OCI-LY1 (cell line): ENCODE measurements at regions not wholly inside any gene's neighbourhood (a gene's known extent, or its start where the extent isn't known, plus 50 kb on each side); places are given as distances from the start of the nearest gene placed in this dataset.
"Not testable (repeated sequence)": the region's sequence is repeated elsewhere in the genome, so short reads cannot be mapped to it uniquely, and the experiment has no call there.

Experiments used
- H2AFZ ChIP-seq: fragments of 200-600 bp; sonication (generic), shearing (Covaris generic); 2 replicates; pipeline ENCODE4 v1.6.0; 2014; ENCODE audit warnings: antibody characterized with exemption, mild to moderate bottlenecking, low read length
- H3F3A ChIP-seq: fragments of 200-600 bp; sonication (generic), shearing (Covaris generic); 2 replicates; pipeline ENCODE4 v1.6.0; 2014; ENCODE audit warnings: mild to moderate bottlenecking, antibody characterized with exemption, low read length, moderate library complexity; ENCODE audit not compliant: insufficient read depth
- H3K27ac ChIP-seq: fragments of 200-600 bp; sonication (generic); 2 replicates; pipeline ENCODE4 v1.5.1; 2014; ENCODE audit warnings: low read length, mixed run types, mild to moderate bottlenecking, low read depth; ENCODE audit not compliant: poor library complexity, severe bottlenecking
- H3K27me3 ChIP-seq: fragments of 200-600 bp; sonication (generic); 2 replicates; pipeline ENCODE4 v1.6.0; 2014; ENCODE audit warnings: antibody characterized with exemption, mild to moderate bottlenecking, low read length, moderate library complexity; ENCODE audit not compliant: insufficient read depth
- H3K36me3 ChIP-seq: fragments of 200-600 bp; sonication (generic); 2 replicates; pipeline ENCODE4 v1.6.1; 2014; ENCODE audit warnings: mild to moderate bottlenecking, antibody characterized with exemption, low read length, moderate library complexity, mixed read lengths; ENCODE audit not compliant: insufficient read depth
- H3K4me1 ChIP-seq: fragments of 200-600 bp; sonication (generic); 2 replicates; pipeline ENCODE4 v1.5.1; 2014; ENCODE audit warnings: mild to moderate bottlenecking, low read length, moderate library complexity; ENCODE audit not compliant: insufficient read depth, severe bottlenecking
- H3K4me2 ChIP-seq: fragments of 200-600 bp; sonication (generic), shearing (Covaris generic); 2 replicates; pipeline ENCODE4 v1.6.1; 2014; ENCODE audit warnings: low read length
- H3K4me3 ChIP-seq: fragments of 200-600 bp; sonication (generic); 2 replicates; pipeline ENCODE4 v1.5.1; 2014; ENCODE audit warnings: low read length, low read depth, mild to moderate bottlenecking, mixed read lengths; ENCODE audit not compliant: poor library complexity, severe bottlenecking
- H3K79me2 ChIP-seq: fragments of 200-600 bp; shearing (Covaris generic); 2 replicates; pipeline ENCODE4 v1.6.1; 2016; ENCODE audit warnings: mixed run types, low read length, mixed read lengths; ENCODE audit not compliant: insufficient read depth
- H3K9ac ChIP-seq: fragments of 200-600 bp; sonication (generic), shearing (Covaris generic); 2 replicates; pipeline ENCODE4 v1.6.1; 2014; ENCODE audit warnings: mild to moderate bottlenecking, low read length, mixed read lengths
- H3K9me2 ChIP-seq: fragments of 200-600 bp; sonication (generic), shearing (Covaris generic); 2 replicates; pipeline ENCODE4 v1.6.1; 2014; ENCODE audit warnings: low read depth, mild to moderate bottlenecking, low read length, mixed read lengths
- H3K9me3 ChIP-seq: fragments of 200-600 bp; shearing (Covaris generic); 2 replicates; pipeline ENCODE4 v1.6.1; 2014; ENCODE audit warnings: low read length, mixed read lengths
- H4K20me1 ChIP-seq: fragments of 200-600 bp; sonication (generic), shearing (Covaris generic); 2 replicates; pipeline ENCODE4 v1.6.0; 2016; ENCODE audit warnings: mild to moderate bottlenecking, low read length; ENCODE audit not compliant: insufficient read depth
- EZH2 ChIP-seq: fragments of 200-600 bp; sonication (generic), shearing (Covaris generic); IDR thresholded peaks from 2 replicates; pipeline ENCODE4 v1.8.0; 2017; ENCODE audit warnings: borderline replicate concordance, mixed run types, mild to moderate bottlenecking, antibody characterized with exemption, low read length, moderate library complexity, mixed read lengths
- TF ChIP-seq, protein P1 (sequence below): fragments of 200-600 bp; sonication (generic), shearing (Covaris generic); IDR thresholded peaks from 2 replicates; pipeline ENCODE4 v1.5.1; 2017; ENCODE audit warnings: mild to moderate bottlenecking, antibody characterized with exemption, low read length, moderate library complexity, mixed read lengths

DNA sequence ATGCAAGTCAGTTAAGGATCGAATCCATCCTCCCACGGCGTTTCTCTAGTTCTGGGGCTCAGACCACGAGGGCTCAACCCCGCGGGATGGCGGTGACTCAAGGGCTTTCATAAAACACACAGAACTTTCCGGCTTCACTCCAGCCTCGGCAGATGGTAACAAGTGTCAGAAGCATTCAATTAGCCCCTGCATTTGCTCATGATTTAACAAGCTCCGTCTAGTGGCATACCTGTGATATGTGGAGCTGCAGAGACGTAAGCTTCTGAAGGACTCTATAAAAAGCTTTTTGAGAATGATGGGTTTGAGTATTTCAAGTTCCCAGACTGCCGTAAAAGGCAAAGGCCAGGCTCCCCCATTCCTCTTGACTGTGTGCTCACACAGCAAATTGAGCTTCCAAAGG is 91.3 kb upstream of the SEC14L1 start:
- Histone ChIP-seq H3K79me2 (no peaks in the 10 kb centered on the region), H3K9me2 (no peaks in the 10 kb centered on the region), H3K27me3 (no peaks in the 10 kb centered on the region; the same call in 1 of the 2 replicates), H3K9ac (no peak overlapping the region), H3K27ac (no peak overlapping the region), H3K4me2 (0 out of 2 replicates have a peak overlapping the region, but pooled peaks have one; percentile 30), H3K4me1 (peaks cover 11% of the 10 kb centered on the region), H3K9me3 (peaks cover 11% of the 10 kb centered on the region), H4K20me1 (no peaks in the 10 kb centered on the region), H3K4me3 (no peak overlapping the region), H3K36me3 (peaks cover 10% of the 10 kb centered on the region; the same call in 1 of the 2 replicates), H3F3A (no peaks in the 10 kb centered on the region), H2AFZ (no peak overlapping the region)
- TF ChIP-seq, protein P1, sequence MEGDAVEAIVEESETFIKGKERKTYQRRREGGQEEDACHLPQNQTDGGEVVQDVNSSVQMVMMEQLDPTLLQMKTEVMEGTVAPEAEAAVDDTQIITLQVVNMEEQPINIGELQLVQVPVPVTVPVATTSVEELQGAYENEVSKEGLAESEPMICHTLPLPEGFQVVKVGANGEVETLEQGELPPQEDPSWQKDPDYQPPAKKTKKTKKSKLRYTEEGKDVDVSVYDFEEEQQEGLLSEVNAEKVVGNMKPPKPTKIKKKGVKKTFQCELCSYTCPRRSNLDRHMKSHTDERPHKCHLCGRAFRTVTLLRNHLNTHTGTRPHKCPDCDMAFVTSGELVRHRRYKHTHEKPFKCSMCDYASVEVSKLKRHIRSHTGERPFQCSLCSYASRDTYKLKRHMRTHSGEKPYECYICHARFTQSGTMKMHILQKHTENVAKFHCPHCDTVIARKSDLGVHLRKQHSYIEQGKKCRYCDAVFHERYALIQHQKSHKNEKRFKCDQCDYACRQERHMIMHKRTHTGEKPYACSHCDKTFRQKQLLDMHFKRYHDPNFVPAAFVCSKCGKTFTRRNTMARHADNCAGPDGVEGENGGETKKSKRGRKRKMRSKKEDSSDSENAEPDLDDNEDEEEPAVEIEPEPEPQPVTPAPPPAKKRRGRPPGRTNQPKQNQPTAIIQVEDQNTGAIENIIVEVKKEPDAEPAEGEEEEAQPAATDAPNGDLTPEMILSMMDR, result peak; percentile 66
- TF ChIP-seq EZH2, result no peak

DNA sequence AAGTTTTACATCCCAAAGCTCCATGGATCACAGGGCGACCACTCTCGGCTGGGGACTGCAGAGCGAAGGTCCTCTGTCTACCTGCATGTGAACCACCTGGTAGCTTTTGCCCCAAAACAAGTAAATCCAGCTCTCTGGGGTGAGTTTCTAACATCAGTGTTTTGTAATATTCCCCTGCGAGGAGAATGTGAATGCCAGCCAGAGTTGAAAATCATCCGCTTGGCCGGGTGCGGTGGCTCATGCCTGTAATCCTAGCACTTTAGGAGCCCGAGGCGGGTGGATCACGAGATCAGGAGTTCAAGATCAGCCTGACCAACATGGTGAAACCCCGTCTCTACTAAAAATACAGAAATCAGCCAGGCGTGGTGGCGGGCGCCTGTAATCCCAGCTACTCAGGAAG is 89.9 kb upstream of the SEC14L1 start:
- not testable (repeated sequence) for H3K4me2 ChIP-seq, H3K9me3 ChIP-seq, H4K20me1 ChIP-seq, H3K9me2 ChIP-seq, H3F3A ChIP-seq, H3K27ac ChIP-seq, H3K79me2 ChIP-seq, H2AFZ ChIP-seq, H3K4me3 ChIP-seq, H3K27me3 ChIP-seq, H3K9ac ChIP-seq, H3K36me3 ChIP-seq
- peaks cover 14% of the 10 kb centered on the region for H3K4me1 ChIP-seq

DNA sequence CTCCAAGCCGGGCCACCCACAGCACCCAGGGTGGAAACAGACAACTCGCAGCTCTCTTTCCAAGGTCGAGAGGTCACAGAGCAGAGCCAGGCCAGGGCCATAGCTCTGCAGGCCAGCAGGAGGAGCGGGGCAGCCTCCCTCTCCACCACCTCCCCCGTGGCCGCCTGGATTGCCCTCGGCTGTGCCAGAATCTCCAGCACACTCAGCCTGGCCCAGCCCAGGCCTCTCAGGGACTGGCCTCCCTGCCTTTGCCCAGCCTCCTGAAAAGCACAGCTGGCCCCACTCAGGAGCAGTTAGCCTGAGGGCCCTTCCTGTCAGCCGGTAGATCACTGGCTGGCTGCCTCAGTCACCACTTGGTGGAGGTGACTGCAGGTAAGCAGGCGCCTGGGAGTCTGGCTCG is 85.8 kb upstream of the SEC14L1 start:
- Histone ChIP-seq H3K4me3 (no peak overlapping the region), H3K79me2 (no peaks in the 10 kb centered on the region), H3K27me3 (no peaks in the 10 kb centered on the region; the same call in 1 of the 2 replicates), H4K20me1 (no peaks in the 10 kb centered on the region), H3K4me2 (no peak overlapping the region), H3K9me3 (no peaks in the 10 kb centered on the region), H3K36me3 (no peaks in the 10 kb centered on the region), H3K27ac (no peak overlapping the region), H3F3A (no peaks in the 10 kb centered on the region), H3K4me1 (peaks cover 6% of the 10 kb centered on the region), H2AFZ (no peak overlapping the region), H3K9ac (no peak overlapping the region), H3K9me2 (no peaks in the 10 kb centered on the region)
- TF ChIP-seq EZH2, result no peak
- TF ChIP-seq, protein P1, result no peak

DNA sequence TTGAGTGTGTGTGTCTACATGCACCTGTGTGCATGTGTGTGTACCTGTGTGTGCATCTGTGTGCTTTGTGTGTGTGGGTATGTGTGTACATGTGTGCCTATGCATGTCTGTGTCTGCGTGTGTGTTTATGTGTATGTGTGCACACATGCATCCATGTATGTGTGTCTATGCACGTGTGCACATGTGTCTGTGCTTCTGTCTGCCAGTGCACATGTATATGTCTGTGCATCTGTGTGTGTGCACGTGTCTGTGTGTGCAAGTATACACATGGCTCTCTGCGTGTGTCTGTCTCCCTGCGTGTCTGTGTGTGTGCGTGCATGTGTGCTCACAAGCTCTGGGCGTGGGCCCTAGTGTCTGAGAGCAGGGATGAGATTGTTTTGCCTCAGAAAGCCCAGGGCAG is 85.3 kb upstream of the SEC14L1 start:
- Histone ChIP-seq H3K4me1 (peaks cover 6% of the 10 kb centered on the region), H3K4me2 (no peak overlapping the region)

More for the DNA sequence above, 85.3 kb upstream of the SEC14L1 start:
- no peaks in the 10 kb centered on the region for H3K9me3 ChIP-seq
- H3K36me3 ChIP-seq, result no peaks in the 10 kb centered on the region
- H3K9ac ChIP-seq, result no peak overlapping the region
- no peaks in the 10 kb centered on the region for H3K79me2 ChIP-seq
- H3F3A ChIP-seq, result no peaks in the 10 kb centered on the region
- H3K4me3 ChIP-seq, result no peak overlapping the region
- no peak overlapping the region for H2AFZ ChIP-seq
- no peaks in the 10 kb centered on the region; the same call in 1 of the 2 replicates for H3K27me3 ChIP-seq
- H3K27ac ChIP-seq, result no peak overlapping the region
- TF ChIP-seq EZH2, result no peak
- TF ChIP-seq, protein P1, result no peak
- no peaks in the 10 kb centered on the region for H4K20me1 ChIP-seq
- no peaks in the 10 kb centered on the region for H3K9me2 ChIP-seq
